ENCODE measurements at regions not wholly inside any gene's neighbourhood (a gene's known extent, or its start where the extent isn't known, plus 50 kb on each side); places are given as distances from the start of the nearest gene placed in this dataset.

DNA sequence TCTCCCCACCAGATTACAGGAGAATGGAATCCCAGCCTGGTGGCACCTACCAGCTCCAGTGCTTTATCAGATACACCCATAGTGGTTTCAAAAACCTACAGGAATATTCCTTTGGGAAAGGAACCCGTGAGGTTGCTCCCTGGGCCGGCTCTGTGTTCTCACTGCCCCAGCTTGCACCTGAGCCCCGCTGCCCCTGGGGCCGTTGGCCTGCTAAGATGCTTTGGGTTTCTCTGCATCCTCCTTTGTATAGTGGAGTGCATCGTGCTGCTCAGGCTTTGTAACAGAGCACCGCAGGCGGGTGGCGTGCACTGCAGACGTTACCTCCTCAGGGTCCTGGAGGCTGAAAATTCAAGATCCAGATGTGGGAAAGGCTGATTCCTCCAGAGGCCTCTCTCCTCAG is 414.1 kb downstream of the BRD1 start:
- no peaks in the 10 kb centered on the region for H4K20me1 ChIP-seq (ENCODE audit: control insufficient read depth, insufficient read depth, low read depth, low read length)
- no peak overlapping the region for H3K27ac ChIP-seq (ENCODE audit: low read depth, low read length)
- H3K27me3 ChIP-seq (ENCODE audit: control insufficient read depth, low read length) = no peaks in the 10 kb centered on the region
- no peaks in the 10 kb centered on the region for H3K36me3 ChIP-seq (ENCODE audit: control insufficient read depth, low read length)
- H3K9me2 ChIP-seq (replicated peaks; ENCODE audit: control insufficient read depth, low read length) = no peaks in the 10 kb centered on the region
- TF ChIP-seq EZH2phosphoT487 (IDR thresholded peaks at IDR 0.05; ENCODE audit: borderline replicate concordance, low read length) = no peak
- TF ChIP-seq, protein P1, sequence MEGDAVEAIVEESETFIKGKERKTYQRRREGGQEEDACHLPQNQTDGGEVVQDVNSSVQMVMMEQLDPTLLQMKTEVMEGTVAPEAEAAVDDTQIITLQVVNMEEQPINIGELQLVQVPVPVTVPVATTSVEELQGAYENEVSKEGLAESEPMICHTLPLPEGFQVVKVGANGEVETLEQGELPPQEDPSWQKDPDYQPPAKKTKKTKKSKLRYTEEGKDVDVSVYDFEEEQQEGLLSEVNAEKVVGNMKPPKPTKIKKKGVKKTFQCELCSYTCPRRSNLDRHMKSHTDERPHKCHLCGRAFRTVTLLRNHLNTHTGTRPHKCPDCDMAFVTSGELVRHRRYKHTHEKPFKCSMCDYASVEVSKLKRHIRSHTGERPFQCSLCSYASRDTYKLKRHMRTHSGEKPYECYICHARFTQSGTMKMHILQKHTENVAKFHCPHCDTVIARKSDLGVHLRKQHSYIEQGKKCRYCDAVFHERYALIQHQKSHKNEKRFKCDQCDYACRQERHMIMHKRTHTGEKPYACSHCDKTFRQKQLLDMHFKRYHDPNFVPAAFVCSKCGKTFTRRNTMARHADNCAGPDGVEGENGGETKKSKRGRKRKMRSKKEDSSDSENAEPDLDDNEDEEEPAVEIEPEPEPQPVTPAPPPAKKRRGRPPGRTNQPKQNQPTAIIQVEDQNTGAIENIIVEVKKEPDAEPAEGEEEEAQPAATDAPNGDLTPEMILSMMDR (IDR thresholded peaks at IDR 0.05; ENCODE audit: low read depth, low read length, poor library complexity, severe bottlenecking) = no peak
- 0 out of 2 replicates have a peak, but pooled peaks cover 2% of the 10 kb centered on the region for H3F3A ChIP-seq (ENCODE audit: control insufficient read depth, insufficient read depth)
- peaks cover 3% of the 10 kb centered on the region; the same call in 1 of the 2 replicates for H3K9me3 ChIP-seq (ENCODE audit: control insufficient read depth, insufficient read depth, low read length)
- no peaks in the 10 kb centered on the region for H3K79me2 ChIP-seq (ENCODE audit: control insufficient read depth, low read length)
- H3K4me2 ChIP-seq (ENCODE audit: low read length) = no peak overlapping the region
- H3K4me3 ChIP-seq (ENCODE audit: low read length) = no peak overlapping the region
- H3K4me1 ChIP-seq (ENCODE audit: control insufficient read depth, low read length) = peaks cover 2% of the 10 kb centered on the region

DNA sequence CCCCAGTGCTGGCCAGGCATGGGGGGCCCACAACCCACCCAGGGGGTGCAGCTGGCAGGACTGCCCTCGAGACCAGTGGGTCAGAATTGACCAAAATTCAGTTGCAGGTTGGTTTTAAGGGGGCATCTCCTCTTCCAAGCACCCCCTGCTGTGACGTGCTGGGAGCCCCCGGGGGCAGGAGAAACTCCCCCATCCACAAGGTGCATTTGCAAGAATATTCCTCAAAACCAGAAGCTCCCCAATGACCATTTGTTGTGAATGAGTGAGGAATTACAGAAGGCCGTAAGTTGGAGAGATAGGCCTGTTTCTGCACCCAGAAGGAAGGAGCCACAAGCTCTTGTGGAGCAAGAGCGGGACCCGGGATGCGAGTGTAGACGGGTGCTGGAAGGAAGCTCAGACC is 414.5 kb downstream of the BRD1 start:
- no peak for TF ChIP-seq EZH2phosphoT487 (IDR thresholded peaks at IDR 0.05; ENCODE audit: borderline replicate concordance, low read length)
- TF ChIP-seq, protein P1 (IDR thresholded peaks at IDR 0.05; ENCODE audit: low read depth, low read length, poor library complexity, severe bottlenecking) = no peak
- Histone ChIP-seq H3K27ac (ENCODE audit: low read depth, low read length) (no peak overlapping the region), H3K27me3 (ENCODE audit: control insufficient read depth, low read length) (no peaks in the 10 kb centered on the region), H3F3A (ENCODE audit: control insufficient read depth, insufficient read depth) (0 out of 2 replicates have a peak, but pooled peaks cover 4% of the 10 kb centered on the region), H3K4me2 (ENCODE audit: low read length) (no peak overlapping the region), H3K79me2 (ENCODE audit: control insufficient read depth, low read length) (no peaks in the 10 kb centered on the region), H4K20me1 (ENCODE audit: control insufficient read depth, insufficient read depth, low read depth, low read length) (no peaks in the 10 kb centered on the region), H3K36me3 (ENCODE audit: control insufficient read depth, low read length) (no peaks in the 10 kb centered on the region), H3K9me3 (ENCODE audit: control insufficient read depth, insufficient read depth, low read length) (peaks cover 3% of the 10 kb centered on the region; the same call in 1 of the 2 replicates), H3K4me1 (ENCODE audit: control insufficient read depth, low read length) (peaks cover 6% of the 10 kb centered on the region), H3K4me3 (ENCODE audit: low read length) (no peak overlapping the region), H3K9me2 (replicated peaks; ENCODE audit: control insufficient read depth, low read length) (no peaks in the 10 kb centered on the region)

DNA sequence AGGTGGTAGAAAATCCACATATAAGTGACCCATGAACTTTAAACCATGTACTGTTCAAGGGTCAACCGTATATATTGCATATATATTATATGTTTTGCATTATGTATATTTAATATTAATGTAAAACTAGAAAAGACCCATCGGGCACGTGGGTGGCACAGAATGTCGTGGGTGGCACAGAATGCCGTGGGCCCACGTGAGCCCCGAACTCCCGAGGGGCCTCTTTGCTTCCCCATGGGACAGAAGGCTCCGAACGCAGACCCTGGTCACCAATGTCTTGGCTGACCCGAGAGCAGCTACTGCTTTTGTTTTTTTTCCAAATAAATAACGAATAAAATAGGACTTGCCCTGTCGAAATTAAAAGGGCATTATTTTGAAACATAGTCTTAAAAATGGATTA is 415.4 kb downstream of the BRD1 start:
- no peak for TF ChIP-seq EZH2phosphoT487 (IDR thresholded peaks at IDR 0.05; ENCODE audit: borderline replicate concordance, low read length)
- TF ChIP-seq, protein P1 (IDR thresholded peaks at IDR 0.05; ENCODE audit: low read depth, low read length, poor library complexity, severe bottlenecking) = no peak
- Histone ChIP-seq H3K9me2 (replicated peaks; ENCODE audit: control insufficient read depth, low read length) (no peaks in the 10 kb centered on the region), H3K36me3 (ENCODE audit: control insufficient read depth, low read length) (no peaks in the 10 kb centered on the region), H3K79me2 (ENCODE audit: control insufficient read depth, low read length) (no peaks in the 10 kb centered on the region), H3K27me3 (ENCODE audit: control insufficient read depth, low read length) (no peaks in the 10 kb centered on the region), H3K9me3 (ENCODE audit: control insufficient read depth, insufficient read depth, low read length) (peaks cover 3% of the 10 kb centered on the region; the same call in 1 of the 2 replicates), H3K4me3 (ENCODE audit: low read length) (no peak overlapping the region), H3K4me2 (ENCODE audit: low read length) (no peak overlapping the region), H4K20me1 (ENCODE audit: control insufficient read depth, insufficient read depth, low read depth, low read length) (no peaks in the 10 kb centered on the region), H3F3A (ENCODE audit: control insufficient read depth, insufficient read depth) (0 out of 2 replicates have a peak, but pooled peaks cover 4% of the 10 kb centered on the region), H3K4me1 (ENCODE audit: control insufficient read depth, low read length) (peaks cover 12% of the 10 kb centered on the region), H3K27ac (ENCODE audit: low read depth, low read length) (no peak overlapping the region)
